ENCODE measurements at regions not wholly inside any gene's neighbourhood (a gene's known extent, or its start where the extent isn't known, plus 50 kb on each side); places are given as distances from the start of the nearest gene placed in this dataset.
"Not testable (repeated sequence)": the region's sequence is repeated elsewhere in the genome, so short reads cannot be mapped to it uniquely, and the experiment has no call there.

- H3K36me3 ChIP-seq (ENCODE audit: control insufficient read depth, low read length), result no peaks in the 10 kb centered on the region
- H3K4me2 ChIP-seq (ENCODE audit: low read length), result no peak overlapping the region
- no peaks in the 10 kb centered on the region for H3K9me3 ChIP-seq (ENCODE audit: control insufficient read depth, insufficient read depth, low read length)
- H4K20me1 ChIP-seq (ENCODE audit: control insufficient read depth, insufficient read depth, low read depth, low read length), result no peaks in the 10 kb centered on the region
- no peaks in the 10 kb centered on the region for H3F3A ChIP-seq (ENCODE audit: control insufficient read depth, insufficient read depth)
- no peaks in the 10 kb centered on the region for H3K9me2 ChIP-seq (replicated peaks; ENCODE audit: control insufficient read depth, low read length)
- H3K27ac ChIP-seq (ENCODE audit: low read depth, low read length), result no peak overlapping the region
- H3K27me3 ChIP-seq (ENCODE audit: control insufficient read depth, low read length), result no peaks in the 10 kb centered on the region
- no peak for TF ChIP-seq CTCF (IDR thresholded peaks at IDR 0.05; ENCODE audit: low read depth, low read length, poor library complexity, severe bottlenecking)
- TF ChIP-seq EZH2phosphoT487 (IDR thresholded peaks at IDR 0.05; ENCODE audit: borderline replicate concordance, low read length), result no peak
- H3K79me2 ChIP-seq (ENCODE audit: control insufficient read depth, low read length), result no peaks in the 10 kb centered on the region
- no peak overlapping the region for H3K4me3 ChIP-seq (ENCODE audit: low read length)
- peaks cover 6% of the 10 kb centered on the region; the same call in 1 of the 2 replicates for H3K4me1 ChIP-seq (ENCODE audit: control insufficient read depth, low read length)
Measured at GRCh38 chr20:51923633-51924032, 121.3 kb upstream of the SALL4 start.

- H3K4me3 ChIP-seq (ENCODE audit: low read length); H3K9me3 ChIP-seq (ENCODE audit: control insufficient read depth, insufficient read depth, low read length); H3K27ac ChIP-seq (ENCODE audit: low read depth, low read length); H3K79me2 ChIP-seq (ENCODE audit: control insufficient read depth, low read length); H3K4me2 ChIP-seq (ENCODE audit: low read length); H3K27me3 ChIP-seq (ENCODE audit: control insufficient read depth, low read length); H4K20me1 ChIP-seq (ENCODE audit: control insufficient read depth, insufficient read depth, low read depth, low read length); H3K36me3 ChIP-seq (ENCODE audit: control insufficient read depth, low read length); H3F3A ChIP-seq (ENCODE audit: control insufficient read depth, insufficient read depth); H3K4me1 ChIP-seq (ENCODE audit: control insufficient read depth, low read length); H3K9me2 ChIP-seq (replicated peaks; ENCODE audit: control insufficient read depth, low read length): not testable (repeated sequence)
Measured at GRCh38 chr20:51922812-51923211, 120.5 kb upstream of the SALL4 start.

- Histone ChIP-seq H4K20me1 (ENCODE audit: control insufficient read depth, insufficient read depth, low read depth, low read length) (no peaks in the 10 kb centered on the region), H3K79me2 (ENCODE audit: control insufficient read depth, low read length) (no peaks in the 10 kb centered on the region), H3K27ac (ENCODE audit: low read depth, low read length) (no peak overlapping the region), H3K4me3 (ENCODE audit: low read length) (no peak overlapping the region), H3K9me2 (replicated peaks; ENCODE audit: control insufficient read depth, low read length) (no peaks in the 10 kb centered on the region), H3K4me2 (ENCODE audit: low read length) (no peak overlapping the region), H3K27me3 (ENCODE audit: control insufficient read depth, low read length) (no peaks in the 10 kb centered on the region), H3K9me3 (ENCODE audit: control insufficient read depth, insufficient read depth, low read length) (no peaks in the 10 kb centered on the region), H3F3A (ENCODE audit: control insufficient read depth, insufficient read depth) (no peaks in the 10 kb centered on the region), H3K4me1 (ENCODE audit: control insufficient read depth, low read length) (no peaks in the 10 kb centered on the region), H3K36me3 (ENCODE audit: control insufficient read depth, low read length) (no peaks in the 10 kb centered on the region)
- TF ChIP-seq EZH2phosphoT487 (IDR thresholded peaks at IDR 0.05; ENCODE audit: borderline replicate concordance, low read length) (no peak), CTCF (IDR thresholded peaks at IDR 0.05; ENCODE audit: low read depth, low read length, poor library complexity, severe bottlenecking) (no peak)
Measured at GRCh38 chr20:51918561-51918960, 116.2 kb upstream of the SALL4 start.

- H3F3A ChIP-seq (ENCODE audit: control insufficient read depth, insufficient read depth), result no peaks in the 10 kb centered on the region
- H3K79me2 ChIP-seq (ENCODE audit: control insufficient read depth, low read length), result no peaks in the 10 kb centered on the region
- TF ChIP-seq EZH2phosphoT487 (IDR thresholded peaks at IDR 0.05; ENCODE audit: borderline replicate concordance, low read length) (no peak), CTCF (IDR thresholded peaks at IDR 0.05; ENCODE audit: low read depth, low read length, poor library complexity, severe bottlenecking) (no peak)
- no peaks in the 10 kb centered on the region for H4K20me1 ChIP-seq (ENCODE audit: control insufficient read depth, insufficient read depth, low read depth, low read length)
- H3K9me2 ChIP-seq (replicated peaks; ENCODE audit: control insufficient read depth, low read length), result no peaks in the 10 kb centered on the region
- no peaks in the 10 kb centered on the region for H3K36me3 ChIP-seq (ENCODE audit: control insufficient read depth, low read length)
- no peaks in the 10 kb centered on the region for H3K9me3 ChIP-seq (ENCODE audit: control insufficient read depth, insufficient read depth, low read length)
- H3K4me1 ChIP-seq (ENCODE audit: control insufficient read depth, low read length), result no peaks in the 10 kb centered on the region
- H3K4me3 ChIP-seq (ENCODE audit: low read length), result no peak overlapping the region
- no peak overlapping the region for H3K27ac ChIP-seq (ENCODE audit: low read depth, low read length)
- H3K27me3 ChIP-seq (ENCODE audit: control insufficient read depth, low read length), result no peaks in the 10 kb centered on the region
- no peak overlapping the region for H3K4me2 ChIP-seq (ENCODE audit: low read length)
Measured at GRCh38 chr20:51917886-51918535, 115.7 kb upstream of the SALL4 start.
